SK-N-SH treated with all-trans-retinoic acid at 6 μM for 48 hours (cell line): ENCODE measurements at regions not wholly inside any gene's neighbourhood (a gene's known extent, or its start where the extent isn't known, plus 50 kb on each side); places are given as distances from the start of the nearest gene placed in this dataset.

Source experiments
- BACH2 ChIP-seq: fragments of 250-450 bp; sonication (Bioruptor Pico); IDR thresholded peaks from 2 replicates; pipeline ENCODE4 v1.9.0; 2021; ENCODE audit warnings: mild to moderate bottlenecking, borderline replicate concordance
- CREB5 ChIP-seq: fragments of 250-450 bp; sonication (Bioruptor Pico); IDR thresholded peaks from 2 replicates; pipeline ENCODE4 v1.5.1; 2020; ENCODE audit warnings: low read depth, mild to moderate bottlenecking, moderate library complexity
- CSDC2 ChIP-seq: fragments of 250-450 bp; sonication (Bioruptor Pico); IDR thresholded peaks from 2 replicates; pipeline ENCODE4 v1.5.0; 2020; ENCODE audit warnings: mild to moderate bottlenecking, moderate library complexity
- ESRRG ChIP-seq: fragments of 250-450 bp; sonication (Bioruptor Pico); IDR thresholded peaks from 2 replicates; pipeline ENCODE4 v1.6.1; 2021; ENCODE audit warnings: mild to moderate bottlenecking
- ISL1 ChIP-seq: fragments of 250-450 bp; sonication (Bioruptor Pico); IDR thresholded peaks from 2 replicates; pipeline ENCODE4 v2.1.2; 2022; ENCODE audit warnings: mild to moderate bottlenecking, moderate library complexity
- PATZ1 ChIP-seq: fragments of 250-450 bp; sonication (Bioruptor Pico); IDR thresholded peaks from 2 replicates; pipeline ENCODE4 v1.8.0; 2020; ENCODE audit warnings: mild to moderate bottlenecking, moderate library complexity, borderline replicate concordance
- POU6F1 ChIP-seq: fragments of 250-450 bp; sonication (Bioruptor Pico); IDR thresholded peaks from 2 replicates; pipeline ENCODE4 v1.8.0; 2021; ENCODE audit warnings: low read depth, mild to moderate bottlenecking, moderate library complexity, borderline replicate concordance
- RARB ChIP-seq: fragments of 250-450 bp; sonication (Bioruptor Pico); IDR thresholded peaks from 2 replicates; pipeline ENCODE4 v1.8.0; 2021; ENCODE audit warnings: mild to moderate bottlenecking, moderate library complexity
- TSHZ2 ChIP-seq: fragments of 250-450 bp; sonication (Bioruptor Pico); IDR thresholded peaks from 2 replicates; pipeline ENCODE4 v1.5.0; 2020; ENCODE audit warnings: mild to moderate bottlenecking, moderate library complexity
- ZNF70 ChIP-seq: fragments of 450-650 bp; formaldehyde crosslinking; IDR thresholded peaks from 2 replicates; pipeline ENCODE4 v1.5.0; 2020; ENCODE audit warnings: mild to moderate bottlenecking, moderate library complexity

- no peak for TF ChIP-seq CREB5
- TF ChIP-seq CSDC2 = no peak
- TF ChIP-seq RARB (CRISPR knock-in tag) = no peak
- no peak for TF ChIP-seq BACH2
- TF ChIP-seq ISL1 (CRISPR knock-in tag) = no peak
- no peak for TF ChIP-seq ESRRG
- TF ChIP-seq PATZ1 = no peak
- TF ChIP-seq ZNF70 (CRISPR knock-in tag) = no peak
- TF ChIP-seq TSHZ2 (CRISPR knock-in tag) = no peak
- no peak for TF ChIP-seq POU6F1
These were observed 236.6 kb upstream of the FAM83B start for GRCh38 chr6:54609981-54610380.
